ENCODE measurements at regions not wholly inside any gene's neighbourhood (a gene's known extent, or its start where the extent isn't known, plus 50 kb on each side); places are given as distances from the start of the nearest gene placed in this dataset.

GRCh38 chr4:130309221-130309620, 1213.3 kb downstream of the C4orf33 start:
- TF ChIP-seq CTCF (IDR thresholded peaks at IDR 0.05) (no peak), EZH2 (IDR thresholded peaks at IDR 0.05; ENCODE audit: borderline replicate concordance, insufficient read depth, low read depth, low read length, poor library complexity, severe bottlenecking) (no peak)

Measured in B cell (primary cell).